ENCODE measurements at regions not wholly inside any gene's neighbourhood (a gene's known extent, or its start where the extent isn't known, plus 50 kb on each side); places are given as distances from the start of the nearest gene placed in this dataset.

DNA sequence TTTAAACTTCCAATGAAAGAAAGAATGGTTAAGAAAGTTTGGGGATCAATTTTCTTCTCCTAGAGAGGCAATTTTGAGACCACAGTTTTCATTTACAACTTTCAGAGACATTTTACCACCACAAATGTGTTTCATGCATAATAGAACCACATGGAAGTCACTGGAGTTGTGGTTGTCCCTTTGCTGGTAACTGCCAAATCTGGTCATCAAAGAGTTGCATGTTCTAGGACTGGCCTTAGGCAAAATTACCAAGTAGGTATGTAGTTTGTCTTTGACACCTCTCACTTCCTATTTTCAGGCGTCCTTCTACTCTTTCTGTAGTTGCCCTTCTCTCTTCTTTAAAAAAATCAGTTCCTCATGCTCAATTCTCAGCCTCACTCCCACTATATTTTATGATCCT is 54.3 kb upstream of the TMX1 start:
- H3K4me1 Mint-ChIP-seq (ENCODE audit: low read depth, unreplicated experiment): no peaks in the 10 kb centered on the region
- no peak overlapping the region for H3K4me3 Mint-ChIP-seq (ENCODE audit: low read depth, unreplicated experiment)
- H3K9me3 Mint-ChIP-seq (ENCODE audit: low read depth, unreplicated experiment): no peaks in the 10 kb centered on the region
- TF ChIP-seq, protein P1, sequence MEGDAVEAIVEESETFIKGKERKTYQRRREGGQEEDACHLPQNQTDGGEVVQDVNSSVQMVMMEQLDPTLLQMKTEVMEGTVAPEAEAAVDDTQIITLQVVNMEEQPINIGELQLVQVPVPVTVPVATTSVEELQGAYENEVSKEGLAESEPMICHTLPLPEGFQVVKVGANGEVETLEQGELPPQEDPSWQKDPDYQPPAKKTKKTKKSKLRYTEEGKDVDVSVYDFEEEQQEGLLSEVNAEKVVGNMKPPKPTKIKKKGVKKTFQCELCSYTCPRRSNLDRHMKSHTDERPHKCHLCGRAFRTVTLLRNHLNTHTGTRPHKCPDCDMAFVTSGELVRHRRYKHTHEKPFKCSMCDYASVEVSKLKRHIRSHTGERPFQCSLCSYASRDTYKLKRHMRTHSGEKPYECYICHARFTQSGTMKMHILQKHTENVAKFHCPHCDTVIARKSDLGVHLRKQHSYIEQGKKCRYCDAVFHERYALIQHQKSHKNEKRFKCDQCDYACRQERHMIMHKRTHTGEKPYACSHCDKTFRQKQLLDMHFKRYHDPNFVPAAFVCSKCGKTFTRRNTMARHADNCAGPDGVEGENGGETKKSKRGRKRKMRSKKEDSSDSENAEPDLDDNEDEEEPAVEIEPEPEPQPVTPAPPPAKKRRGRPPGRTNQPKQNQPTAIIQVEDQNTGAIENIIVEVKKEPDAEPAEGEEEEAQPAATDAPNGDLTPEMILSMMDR (IDR thresholded peaks at IDR 0.05; ENCODE audit: unreplicated experiment): no peak
- BruUV-seq (replicated peaks): no TSS peak
- DNase-seq: no peak
- intact Hi-C loops (cut with micrococcal nuclease; ENCODE audit: unreplicated experiment): no loop called here
- no peak overlapping the region for H3K27ac Mint-ChIP-seq (ENCODE audit: unreplicated experiment)
- H3K36me3 Mint-ChIP-seq (ENCODE audit: insufficient read depth, unreplicated experiment): no peaks in the 10 kb centered on the region
- CTCF ChIA-PET: no interaction called here
- no peaks in the 10 kb centered on the region for H3K27me3 Mint-ChIP-seq (ENCODE audit: unreplicated experiment)

DNA sequence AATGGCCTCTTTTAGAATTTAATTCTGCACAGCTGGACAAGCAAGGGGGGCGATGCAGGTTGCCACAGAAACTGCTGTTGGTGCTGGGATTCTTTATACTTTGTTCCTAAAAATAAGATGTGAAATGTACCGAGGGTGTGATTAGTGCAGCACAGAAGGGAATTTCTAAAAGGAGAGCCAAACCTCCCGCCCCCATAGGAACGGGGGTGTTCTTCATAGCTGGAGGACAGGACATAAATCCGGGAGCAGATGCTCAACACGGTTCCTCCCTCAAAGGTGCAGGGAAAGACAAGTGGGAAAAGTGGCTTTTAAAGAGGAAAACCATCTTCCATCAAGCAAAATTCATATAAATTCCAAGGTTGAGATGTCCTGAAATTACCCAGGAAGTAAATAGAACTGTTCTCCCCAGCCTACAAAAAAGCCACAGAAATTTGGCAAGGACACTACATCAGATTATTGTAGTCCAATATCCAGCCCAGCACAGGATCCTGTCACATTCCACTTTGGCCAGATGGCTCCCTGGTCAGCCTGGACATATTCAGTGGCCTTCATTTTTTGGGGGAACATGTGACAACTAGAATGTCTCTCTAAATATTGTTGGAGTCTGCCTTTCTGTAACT is 51.4 kb upstream of the TMX1 start:
- no TSS peak for BruUV-seq (replicated peaks)
- intact Hi-C loops (cut with micrococcal nuclease; ENCODE audit: unreplicated experiment): no loop called here
- TF ChIP-seq, protein P1 (IDR thresholded peaks at IDR 0.05; ENCODE audit: unreplicated experiment): no peak
- H3K4me1 Mint-ChIP-seq (ENCODE audit: low read depth, unreplicated experiment): no peaks in the 10 kb centered on the region
- H3K27ac Mint-ChIP-seq (ENCODE audit: unreplicated experiment): no peak overlapping the region
- H3K27me3 Mint-ChIP-seq (ENCODE audit: unreplicated experiment): no peaks in the 10 kb centered on the region
- DNase-seq: no peak
- no peaks in the 10 kb centered on the region for H3K9me3 Mint-ChIP-seq (ENCODE audit: low read depth, unreplicated experiment)
- CTCF ChIA-PET: no interaction called here
- H3K36me3 Mint-ChIP-seq (ENCODE audit: insufficient read depth, unreplicated experiment): no peaks in the 10 kb centered on the region
- no peak overlapping the region for H3K4me3 Mint-ChIP-seq (ENCODE audit: low read depth, unreplicated experiment)

DNA sequence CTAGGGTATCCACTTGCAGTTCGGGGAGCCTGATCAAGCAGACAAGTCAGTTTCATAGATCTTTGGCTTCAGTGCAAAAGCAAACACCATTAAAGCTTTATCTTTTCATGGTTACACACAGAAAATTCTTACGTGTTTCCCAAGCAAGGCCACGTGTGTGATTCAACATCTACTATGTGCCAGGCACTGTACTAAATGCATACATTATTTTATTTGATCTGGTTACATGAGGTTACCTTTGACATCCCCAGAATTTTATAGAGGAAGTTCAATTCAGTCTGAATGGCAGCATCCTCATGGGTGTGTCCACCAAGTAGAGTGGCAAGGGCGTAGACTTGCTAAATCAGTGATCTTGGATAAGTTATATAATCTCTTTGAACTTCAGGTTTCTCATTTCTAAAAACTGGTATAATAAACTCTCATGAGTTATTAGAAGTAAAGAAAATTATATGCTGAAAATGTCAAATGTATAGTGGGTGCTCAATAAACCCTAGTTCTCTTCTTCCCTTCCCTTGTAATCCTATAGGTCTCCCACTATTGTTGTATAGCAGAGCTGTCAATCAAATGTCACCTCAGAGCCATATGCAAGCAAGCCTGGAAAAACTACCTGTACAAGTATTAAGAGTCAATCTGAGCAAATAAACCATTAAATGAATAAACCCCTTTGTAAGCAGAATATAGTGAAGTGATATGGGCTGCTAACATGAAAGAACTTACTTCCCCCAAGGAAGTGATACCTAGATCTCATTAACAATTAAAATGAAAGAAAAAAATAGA is 50.3 kb upstream of the TMX1 start:
- H3K36me3 Mint-ChIP-seq (ENCODE audit: insufficient read depth, unreplicated experiment): no peaks in the 10 kb centered on the region
- H3K9me3 Mint-ChIP-seq (ENCODE audit: low read depth, unreplicated experiment): no peaks in the 10 kb centered on the region
- no peak overlapping the region for H3K4me3 Mint-ChIP-seq (ENCODE audit: low read depth, unreplicated experiment)
- H3K27ac Mint-ChIP-seq (ENCODE audit: unreplicated experiment): no peak overlapping the region
- no peaks in the 10 kb centered on the region for H3K27me3 Mint-ChIP-seq (ENCODE audit: unreplicated experiment)
- CTCF ChIA-PET: no interaction called here
- no peak for DNase-seq
- TF ChIP-seq, protein P1 (IDR thresholded peaks at IDR 0.05; ENCODE audit: unreplicated experiment): no peak
- H3K4me1 Mint-ChIP-seq (ENCODE audit: low read depth, unreplicated experiment): no peaks in the 10 kb centered on the region
- no TSS peak for BruUV-seq (replicated peaks)
- intact Hi-C loops (cut with micrococcal nuclease; ENCODE audit: unreplicated experiment): no loop called here
